GM12878 (cell line): ENCODE measurements at regions not wholly inside any gene's neighbourhood (a gene's known extent, or its start where the extent isn't known, plus 50 kb on each side); places are given as distances from the start of the nearest gene placed in this dataset.

Experiments
- ATAC-seq: fragments of 200-7000 bp; cut with Tn5 transposase; 3 replicates; pipeline ENCODE4 v1.9.1; 2020; ENCODE audit warnings: mild to moderate bottlenecking, moderate library complexity
- BruUV-seq: library from RNA; stranded (reverse); fragments of 400-500 nt; replicated peaks from 2 replicates; lab custom pipeline; 2021; lab: Mats Ljungman, UMichigan
- CTCF ChIA-PET: fragments of 300-600 bp; sonication (Branson Sonifier 250); formaldehyde crosslinking; extraction: SDS; loops from one replicate; lab custom pipeline; 2021; ENCODE audit warnings: inconsistent platforms; lab: Yijun Ruan, JAX
- POLR2A ChIA-PET: fragments of 350-600 bp; formaldehyde crosslinking; extraction: SDS; loops from one replicate; lab custom pipeline; 2021; ENCODE audit warnings: inconsistent platforms; lab: Charles Lee
- RAD21 ChIA-PET: fragments of 300-600 bp; sonication (Branson Sonifier 250); formaldehyde crosslinking; loops from one replicate; lab custom pipeline; 2023; ENCODE audit warnings: antibody characterized with exemption; ENCODE audit not compliant: unreplicated experiment; lab: Charles Lee
- SMC1A ChIA-PET: fragments of 300-600 bp; sonication (Branson Sonifier 250); formaldehyde crosslinking; loops from one replicate; lab custom pipeline; 2023; ENCODE audit not compliant: unreplicated experiment, uncharacterized antibody; lab: Charles Lee
- DNase-seq: peaks from one replicate; pipeline ENCODE4 v3.0.0-alpha.2; 2011; ENCODE audit warnings: low read depth, low spot score
- FAIRE-seq: peaks from 3 replicates; lab custom pipeline; 2011; peaks lifted over from hg19 to GRCh38; lab: Jason Lieb, UNC
- H2AFZ ChIP-seq: 2 replicates; pipeline ENCODE4 v1.6.0; 2011; ENCODE audit warnings: low read depth, low read length, control low read depth; ENCODE audit not compliant: control insufficient read depth
- H3K27ac ChIP-seq: 2 replicates; pipeline ENCODE4 v1.5.1; 2011; ENCODE audit warnings: control low read depth; ENCODE audit not compliant: control insufficient read depth, insufficient read depth
- H3K27me3 ChIP-seq, 2 experiments: replicated peaks in 1 of 2; 2 replicates each; pipeline versions ENCODE4 v1.6.0 to v1.6.1; 2011; ENCODE audit warnings: low read length in 1 of 2; ENCODE audit not compliant: control insufficient read depth in 2 of 2, insufficient read depth in 2 of 2
- H3K36me3 ChIP-seq, 2 experiments: 2 replicates each; pipeline ENCODE4 v1.5.1; 2011; ENCODE audit warnings: low read length in 1 of 2; ENCODE audit not compliant: control insufficient read depth in 2 of 2, insufficient read depth in 2 of 2
- H3K4me1 ChIP-seq: 2 replicates; pipeline ENCODE4 v1.6.1; 2011; ENCODE audit warnings: mild to moderate bottlenecking, low read length, moderate library complexity, mixed read lengths; ENCODE audit not compliant: control insufficient read depth, insufficient read depth
- H3K4me2 ChIP-seq: 2 replicates; pipeline ENCODE4 v1.6.0; 2011; ENCODE audit warnings: control low read depth; ENCODE audit not compliant: control insufficient read depth, insufficient read depth
- H3K4me3 ChIP-seq: fragments of 200-600 bp; sonication (generic); 2 replicates; pipeline ENCODE4 v1.5.1; 2016
- H3K79me2 ChIP-seq: 2 replicates; pipeline ENCODE4 v1.6.0; 2011; ENCODE audit warnings: low read length; ENCODE audit not compliant: control insufficient read depth, insufficient read depth
- H3K9ac ChIP-seq: 2 replicates; pipeline ENCODE4 v1.8.0; 2011; ENCODE audit warnings: low read length, control low read depth, mixed read lengths; ENCODE audit not compliant: control insufficient read depth, insufficient read depth
- H3K9me3 ChIP-seq: replicated peaks from 3 replicates; pipeline ENCODE4 v1.5.1; 2011; ENCODE audit warnings: mild to moderate bottlenecking, low read length; ENCODE audit not compliant: control insufficient read depth, insufficient read depth
- H4K20me1 ChIP-seq: 2 replicates; pipeline ENCODE4 v1.6.0; 2011; ENCODE audit not compliant: control insufficient read depth, insufficient read depth
- CBX3 ChIP-seq: fragments of 200-600 bp; sonication (generic); IDR thresholded peaks from 2 replicates; pipeline ENCODE4 v1.6.1; 2016; ENCODE audit warnings: low read depth, borderline replicate concordance
- DPF2 ChIP-seq: fragments of 450-650 bp; IDR thresholded peaks from 2 replicates; pipeline ENCODE4 v1.6.1; 2017; ENCODE audit warnings: mild to moderate bottlenecking
- HDAC2 ChIP-seq: fragments of 200-600 bp; sonication (generic); IDR thresholded peaks from 2 replicates; pipeline ENCODE4 v1.6.1; 2017
- HDAC6 ChIP-seq: fragments of 200-600 bp; sonication (generic); IDR thresholded peaks from one replicate; pipeline ENCODE4 v1.8.0; 2017; ENCODE audit warnings: antibody characterized with exemption; ENCODE audit not compliant: unreplicated experiment
- MXI1 ChIP-seq: fragments of 150-350 bp; IDR thresholded peaks from 2 replicates; pipeline ENCODE4 v1.6.1; 2011; ENCODE audit warnings: low read depth, mild to moderate bottlenecking, inconsistent platforms, low read length, improper control_type of control experiment
- PAX5 ChIP-seq: IDR thresholded peaks from 2 replicates; pipeline ENCODE4 v1.6.1; 2011; ENCODE audit warnings: low read depth, low read length, borderline replicate concordance
- SMAD1 ChIP-seq: fragments of 450-650 bp; IDR thresholded peaks from 2 replicates; pipeline ENCODE4 v1.6.1; 2018; ENCODE audit warnings: mild to moderate bottlenecking, low read depth; ENCODE audit not compliant: partially characterized antibody
- ZNF274 ChIP-seq: IDR thresholded peaks from one replicate; pipeline ENCODE4 v1.8.0; 2011; ENCODE audit not compliant: insufficient read length, insufficient read depth
- WGBS: methylation state at CpG from one replicate; pipeline ENCODE4 v1.1.6; 2016; ENCODE audit warnings: low lambda C conversion rate; ENCODE audit not compliant: insufficient replicate concordance, insufficient coverage; ENCODE audit errors: missing lambda C conversion rate; 5-methylcytosine and 5-hydroxymethylcytosine counted together
- in situ Hi-C: fragments of 300-500 bp; cut with MboI; formaldehyde crosslinking; loops from 9 replicates; pipeline ENCODE4 v1.14.3; 2018; ENCODE audit warnings: mixed read lengths
- intact Hi-C: fragments of 100-400 bp; cut with micrococcal nuclease; formaldehyde crosslinking; loops from one replicate; pipeline ENCODE4 v1.14.2; 2022; ENCODE audit not compliant: unreplicated experiment
- TF ChIP-seq, protein P1 (sequence below): fragments of 450-650 bp; IDR thresholded peaks from 2 replicates; pipeline ENCODE4 v1.6.1; 2017; ENCODE audit warnings: mild to moderate bottlenecking, low read depth, inconsistent platforms; ENCODE audit not compliant: poor library complexity, severe bottlenecking

DNA sequence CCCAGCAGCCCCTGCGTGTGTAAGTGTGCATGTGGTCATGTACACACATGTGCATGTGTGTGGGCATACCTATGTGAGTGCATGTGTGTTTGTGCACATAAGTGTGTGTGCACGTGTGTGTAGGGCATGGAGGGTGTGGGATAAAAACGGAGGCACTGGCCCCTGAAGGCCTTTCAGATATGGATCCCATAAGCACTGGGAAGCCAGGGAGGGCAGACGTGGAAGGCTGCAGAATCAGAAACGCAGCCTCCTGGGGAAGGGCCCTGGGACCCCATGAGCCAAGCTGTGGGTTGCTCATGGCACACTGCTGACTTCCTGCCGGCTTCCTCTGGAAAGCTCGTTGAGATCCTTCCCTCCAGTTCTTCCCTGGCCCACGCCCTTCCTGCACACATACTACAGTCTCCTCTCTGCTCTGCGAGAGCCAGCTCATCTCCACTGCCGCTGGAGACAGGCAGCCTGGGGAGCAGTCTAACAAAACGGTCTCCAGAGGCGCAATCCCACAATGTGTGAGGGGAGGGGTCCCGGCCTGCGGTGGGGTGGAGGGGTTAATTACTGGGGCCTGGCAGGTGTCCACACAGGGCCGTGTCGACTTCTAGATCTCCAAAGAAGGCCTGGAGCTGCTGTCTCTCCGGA, 435.2 kb upstream of the B3GAT1 start:
- ATAC-seq (no peak), DNase-seq (no peak), FAIRE-seq (no peak)
- SMC1A ChIA-PET: no interaction called here
- Histone ChIP-seq H4K20me1 (no peaks in the 10 kb centered on the region), H3K4me3 (no peak overlapping the region), H3K4me1 (no peaks in the 10 kb centered on the region), H3K9ac (no peak overlapping the region), H3K27me3 (peaks cover 0 to 2% of the 10 kb centered on the region in 2 experiments; a peak in 2 of 4 replicates), H3K27ac (no peak overlapping the region), H3K79me2 (no peaks in the 10 kb centered on the region), H2AFZ (no peak overlapping the region)
- intact Hi-C loops (no loop called here), in situ Hi-C loops (no loop called here)
- CTCF ChIA-PET: no interaction called here
- WGBS: 26% methylated on average over 16 of the region's 17 CpGs
- POLR2A ChIA-PET: no interaction called here
- BruUV-seq: no TSS peak
- no peak for TF ChIP-seq ZNF274
- no peak for TF ChIP-seq SMAD1
- no peak for TF ChIP-seq DPF2
- TF ChIP-seq, protein P1, sequence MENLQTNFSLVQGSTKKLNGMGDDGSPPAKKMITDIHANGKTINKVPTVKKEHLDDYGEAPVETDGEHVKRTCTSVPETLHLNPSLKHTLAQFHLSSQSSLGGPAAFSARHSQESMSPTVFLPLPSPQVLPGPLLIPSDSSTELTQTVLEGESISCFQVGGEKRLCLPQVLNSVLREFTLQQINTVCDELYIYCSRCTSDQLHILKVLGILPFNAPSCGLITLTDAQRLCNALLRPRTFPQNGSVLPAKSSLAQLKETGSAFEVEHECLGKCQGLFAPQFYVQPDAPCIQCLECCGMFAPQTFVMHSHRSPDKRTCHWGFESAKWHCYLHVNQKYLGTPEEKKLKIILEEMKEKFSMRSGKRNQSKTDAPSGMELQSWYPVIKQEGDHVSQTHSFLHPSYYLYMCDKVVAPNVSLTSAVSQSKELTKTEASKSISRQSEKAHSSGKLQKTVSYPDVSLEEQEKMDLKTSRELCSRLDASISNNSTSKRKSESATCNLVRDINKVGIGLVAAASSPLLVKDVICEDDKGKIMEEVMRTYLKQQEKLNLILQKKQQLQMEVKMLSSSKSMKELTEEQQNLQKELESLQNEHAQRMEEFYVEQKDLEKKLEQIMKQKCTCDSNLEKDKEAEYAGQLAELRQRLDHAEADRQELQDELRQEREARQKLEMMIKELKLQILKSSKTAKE: no peak
- TF ChIP-seq HDAC6: no peak
- no peak for TF ChIP-seq HDAC2
- no peak for TF ChIP-seq PAX5
- TF ChIP-seq MXI1: no peak
- TF ChIP-seq CBX3: no peak
- TF ChIP-seq, all 136 proteins: peak for 0
- no peaks in the 10 kb centered on the region for H3K36me3 ChIP-seq
- H3K9me3 ChIP-seq: no peaks in the 10 kb centered on the region
- no peak overlapping the region for H3K4me2 ChIP-seq
- RAD21 ChIA-PET: no interaction called here
